GM12878 (cell line): ENCODE measurements at regions not wholly inside any gene's neighbourhood (a gene's known extent, or its start where the extent isn't known, plus 50 kb on each side); places are given as distances from the start of the nearest gene placed in this dataset.

Experiments
- CREM ChIP-seq: IDR thresholded peaks from 2 replicates; pipeline ENCODE4 v1.6.1; 2014; ENCODE audit warnings: antibody characterized with exemption, low read depth
- CTCF ChIP-seq, 3 experiments: IDR thresholded peaks in 2 of 3; conservative IDR thresholded peaks in 1 of 3; 2 replicates each; pipeline ENCODE4 v1.5.1; 2011; ENCODE audit warnings: low read depth in 3 of 3, low read length in 3 of 3, mild to moderate bottlenecking in 3 of 3, control low read depth in 2 of 3, moderate library complexity in 2 of 3, inconsistent platforms in 1 of 3, mixed read lengths in 1 of 3; ENCODE audit not compliant: control insufficient read depth in 2 of 3, insufficient read depth in 1 of 3; ENCODE audit errors: extremely low read depth in 1 of 3
- EGR1 ChIP-seq, 2 experiments: IDR thresholded peaks; 1 replicate in 1 of 2; 2 replicates in 1 of 2; pipeline ENCODE4 v1.6.1; 2011 to 2012; ENCODE audit warnings: low read depth in 2 of 2, low read length in 2 of 2, borderline replicate concordance in 1 of 2, mild to moderate bottlenecking in 1 of 2, moderate library complexity in 1 of 2
- EP300 ChIP-seq, 2 experiments: fragments of 150-350 bp in 1 of 2; IDR thresholded peaks; 2 replicates each; pipeline ENCODE4 v1.6.1; 2011 to 2012; ENCODE audit warnings: low read depth in 2 of 2, low read length in 2 of 2, borderline replicate concordance in 1 of 2, improper control_type of control experiment in 1 of 2, inconsistent platforms in 1 of 2; ENCODE audit not compliant: control insufficient read depth in 1 of 2
- IKZF1 ChIP-seq: fragments of 450-650 bp; conservative IDR thresholded peaks from 2 replicates; pipeline ENCODE4 v1.6.1; 2017; ENCODE audit warnings: antibody characterized with exemption, mild to moderate bottlenecking
- MTA3 ChIP-seq: IDR thresholded peaks from 2 replicates; pipeline ENCODE4 v1.6.1; 2012; ENCODE audit warnings: low read length, inconsistent platforms, borderline replicate concordance
- NFYB ChIP-seq: IDR thresholded peaks from 2 replicates; pipeline ENCODE4 v1.6.1; 2011; ENCODE audit warnings: low read depth, mild to moderate bottlenecking, low read length, improper control_type of control experiment, moderate library complexity; ENCODE audit not compliant: insufficient read depth
- POLR2A ChIP-seq: IDR thresholded peaks from 2 replicates; pipeline ENCODE4 v1.6.1; 2011; ENCODE audit warnings: low read depth, mild to moderate bottlenecking, low read length
- REST ChIP-seq: IDR thresholded peaks from 2 replicates; pipeline ENCODE4 v1.6.1; 2012; ENCODE audit warnings: mild to moderate bottlenecking, low read depth, low read length
- SP1 ChIP-seq: IDR thresholded peaks from one replicate; pipeline ENCODE4 v1.6.1; 2011; ENCODE audit warnings: low read depth, low read length
- STAT1 ChIP-seq: fragments of 450-650 bp; conservative IDR thresholded peaks from 2 replicates; pipeline ENCODE4 v1.6.1; 2014; ENCODE audit warnings: antibody characterized with exemption, mild to moderate bottlenecking
- TF ChIP-seq, protein P1 (sequence below): IDR thresholded peaks from 2 replicates; pipeline ENCODE4 v1.6.1; 2011; ENCODE audit warnings: borderline replicate concordance, low read depth, mild to moderate bottlenecking, moderate library complexity, low read length; ENCODE audit not compliant: insufficient read depth, poor library complexity, severe bottlenecking

DNA sequence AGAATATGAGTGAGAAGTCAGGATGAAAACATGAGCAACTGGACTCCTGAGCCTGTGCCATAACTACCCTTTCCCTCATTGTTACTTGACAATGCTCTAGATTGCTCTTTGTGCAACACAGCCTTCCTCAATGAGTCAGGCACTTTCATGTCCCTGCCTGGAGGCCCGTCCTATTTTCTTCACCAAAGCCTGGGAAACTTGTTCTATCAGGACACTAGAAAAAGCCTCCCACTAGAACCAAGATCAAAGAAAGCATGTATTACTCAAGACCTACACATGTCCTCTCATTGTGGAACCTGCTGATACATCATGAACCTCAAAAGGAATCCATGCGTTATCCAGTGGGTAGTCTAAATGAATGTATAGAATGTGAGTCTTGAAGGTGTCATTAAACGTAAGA is 624.5 kb downstream of the TOX3 start:
- TF ChIP-seq, protein P1, sequence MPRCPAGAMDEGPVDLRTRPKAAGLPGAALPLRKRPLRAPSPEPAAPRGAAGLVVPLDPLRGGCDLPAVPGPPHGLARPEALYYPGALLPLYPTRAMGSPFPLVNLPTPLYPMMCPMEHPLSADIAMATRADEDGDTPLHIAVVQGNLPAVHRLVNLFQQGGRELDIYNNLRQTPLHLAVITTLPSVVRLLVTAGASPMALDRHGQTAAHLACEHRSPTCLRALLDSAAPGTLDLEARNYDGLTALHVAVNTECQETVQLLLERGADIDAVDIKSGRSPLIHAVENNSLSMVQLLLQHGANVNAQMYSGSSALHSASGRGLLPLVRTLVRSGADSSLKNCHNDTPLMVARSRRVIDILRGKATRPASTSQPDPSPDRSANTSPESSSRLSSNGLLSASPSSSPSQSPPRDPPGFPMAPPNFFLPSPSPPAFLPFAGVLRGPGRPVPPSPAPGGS, result no peak
- TF ChIP-seq SP1 (no peak), CTCF (IDR thresholded peaks at IDR 0.05 in 2 of 3, conservative IDR thresholded peaks at IDR 0.05 in 1 of 3; ENCODE audit: control insufficient read depth in 2 of 3, extremely low read depth in 1 of 3, insufficient read depth in 1 of 3, low read depth in 3 of 3, low read length in 3 of 3) (no peak), STAT1 (no peak), EP300 (IDR thresholded peaks at IDR 0.05; ENCODE audit: borderline replicate concordance in 1 of 2, control insufficient read depth in 1 of 2, low read depth in 2 of 2, low read length in 2 of 2) (no peak), IKZF1 (no peak), CREM (no peak), MTA3 (no peak), REST (no peak), EGR1 (IDR thresholded peaks at IDR 0.05; ENCODE audit: borderline replicate concordance in 1 of 2, low read depth in 2 of 2, low read length in 2 of 2) (no peak), NFYB (no peak), POLR2A (no peak)
